Tibial nerve (tissue), 4 donors: ENCODE measurements at regions not wholly inside any gene's neighbourhood (a gene's known extent, or its start where the extent isn't known, plus 50 kb on each side); places are given as distances from the start of the nearest gene placed in this dataset.

ENCODE experiments used
- EP300 ChIP-seq, 2 donors: sonication (generic); formaldehyde crosslinking; IDR thresholded peaks; one replicate each; pipeline ENCODE4 v1.6.1; 2017; ENCODE audit warnings: antibody characterized with exemption in 2 of 2, mild to moderate bottlenecking in 1 of 2
- TF ChIP-seq, protein P1 (sequence below), 5 experiments: fragments of 200-600 bp in 3 of 5; fragments of 450-650 bp in 2 of 5; sonication (generic) in 3 of 5; IDR thresholded peaks; one replicate each; pipeline ENCODE4 v1.5.1; 2016 to 2019; ENCODE audit warnings: antibody characterized with exemption in 5 of 5, mild to moderate bottlenecking in 3 of 5, moderate library complexity in 2 of 5

DNA sequence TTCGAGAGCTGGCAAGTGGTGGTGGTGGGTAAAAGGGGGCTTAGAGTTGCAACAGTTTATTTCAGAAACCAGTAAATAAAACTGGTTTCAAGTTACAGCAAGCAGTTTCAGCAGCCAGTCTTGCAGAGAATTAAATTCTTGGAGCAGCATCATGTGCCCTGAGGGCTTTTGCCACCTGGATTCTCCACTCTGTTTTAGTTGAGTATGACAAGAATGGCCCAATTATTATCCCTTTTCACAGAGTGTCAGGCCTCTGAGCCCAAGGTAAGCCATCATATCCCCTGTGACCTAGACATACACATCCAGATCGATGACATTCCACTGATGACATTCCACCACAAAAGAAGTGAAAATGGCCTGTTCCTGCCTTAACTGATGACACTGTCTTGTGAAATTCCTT lies 72.8 kb upstream of the FANCL start:
- TF ChIP-seq, protein P1, sequence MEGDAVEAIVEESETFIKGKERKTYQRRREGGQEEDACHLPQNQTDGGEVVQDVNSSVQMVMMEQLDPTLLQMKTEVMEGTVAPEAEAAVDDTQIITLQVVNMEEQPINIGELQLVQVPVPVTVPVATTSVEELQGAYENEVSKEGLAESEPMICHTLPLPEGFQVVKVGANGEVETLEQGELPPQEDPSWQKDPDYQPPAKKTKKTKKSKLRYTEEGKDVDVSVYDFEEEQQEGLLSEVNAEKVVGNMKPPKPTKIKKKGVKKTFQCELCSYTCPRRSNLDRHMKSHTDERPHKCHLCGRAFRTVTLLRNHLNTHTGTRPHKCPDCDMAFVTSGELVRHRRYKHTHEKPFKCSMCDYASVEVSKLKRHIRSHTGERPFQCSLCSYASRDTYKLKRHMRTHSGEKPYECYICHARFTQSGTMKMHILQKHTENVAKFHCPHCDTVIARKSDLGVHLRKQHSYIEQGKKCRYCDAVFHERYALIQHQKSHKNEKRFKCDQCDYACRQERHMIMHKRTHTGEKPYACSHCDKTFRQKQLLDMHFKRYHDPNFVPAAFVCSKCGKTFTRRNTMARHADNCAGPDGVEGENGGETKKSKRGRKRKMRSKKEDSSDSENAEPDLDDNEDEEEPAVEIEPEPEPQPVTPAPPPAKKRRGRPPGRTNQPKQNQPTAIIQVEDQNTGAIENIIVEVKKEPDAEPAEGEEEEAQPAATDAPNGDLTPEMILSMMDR (IDR thresholded peaks at IDR 0.05): no peak
- no peak for TF ChIP-seq EP300 (IDR thresholded peaks at IDR 0.05)
